ENCODE measurements at regions not wholly inside any gene's neighbourhood (a gene's known extent, or its start where the extent isn't known, plus 50 kb on each side); places are given as distances from the start of the nearest gene placed in this dataset.

DNA sequence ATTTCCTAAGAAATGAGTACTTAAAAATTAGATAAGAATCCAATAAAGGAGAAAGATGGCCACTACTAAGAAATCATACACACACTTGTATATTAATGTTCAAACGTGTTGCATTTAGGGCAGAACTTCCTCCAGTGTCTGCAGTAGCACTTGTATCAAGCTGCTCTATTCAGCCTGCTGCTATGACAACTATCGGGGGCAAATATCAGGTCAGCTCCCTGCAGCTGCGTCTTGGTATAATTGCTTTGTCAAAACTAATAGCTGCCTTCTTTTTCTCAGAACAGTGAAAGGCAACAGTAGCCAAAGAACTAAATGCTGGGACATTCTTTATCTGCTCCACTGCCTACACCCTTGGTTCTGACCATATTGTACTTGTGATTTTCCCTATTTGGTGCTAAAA is 300.7 kb downstream of the NOL4 start:
- TF ChIP-seq, protein P1, sequence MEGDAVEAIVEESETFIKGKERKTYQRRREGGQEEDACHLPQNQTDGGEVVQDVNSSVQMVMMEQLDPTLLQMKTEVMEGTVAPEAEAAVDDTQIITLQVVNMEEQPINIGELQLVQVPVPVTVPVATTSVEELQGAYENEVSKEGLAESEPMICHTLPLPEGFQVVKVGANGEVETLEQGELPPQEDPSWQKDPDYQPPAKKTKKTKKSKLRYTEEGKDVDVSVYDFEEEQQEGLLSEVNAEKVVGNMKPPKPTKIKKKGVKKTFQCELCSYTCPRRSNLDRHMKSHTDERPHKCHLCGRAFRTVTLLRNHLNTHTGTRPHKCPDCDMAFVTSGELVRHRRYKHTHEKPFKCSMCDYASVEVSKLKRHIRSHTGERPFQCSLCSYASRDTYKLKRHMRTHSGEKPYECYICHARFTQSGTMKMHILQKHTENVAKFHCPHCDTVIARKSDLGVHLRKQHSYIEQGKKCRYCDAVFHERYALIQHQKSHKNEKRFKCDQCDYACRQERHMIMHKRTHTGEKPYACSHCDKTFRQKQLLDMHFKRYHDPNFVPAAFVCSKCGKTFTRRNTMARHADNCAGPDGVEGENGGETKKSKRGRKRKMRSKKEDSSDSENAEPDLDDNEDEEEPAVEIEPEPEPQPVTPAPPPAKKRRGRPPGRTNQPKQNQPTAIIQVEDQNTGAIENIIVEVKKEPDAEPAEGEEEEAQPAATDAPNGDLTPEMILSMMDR (IDR thresholded peaks at IDR 0.05; ENCODE audit: low read depth, low read length, missing control alignments): no peak
- H3K4me3 ChIP-seq (replicated peaks; ENCODE audit: low read depth, low read length): no peak overlapping the region
- DNase-seq (ENCODE audit: extremely low read depth, low read depth): no peak

- TF ChIP-seq, protein P1 (IDR thresholded peaks at IDR 0.05; ENCODE audit: low read depth, low read length, missing control alignments): no peak
- H3K4me3 ChIP-seq (replicated peaks; ENCODE audit: low read depth, low read length): no peak overlapping the region
- DNase-seq (ENCODE audit: extremely low read depth, low read depth): no peak
Measured at GRCh38 chr18:33918571-33918970, 306.1 kb downstream of the NOL4 start.

GRCh38 chr18:33916200-33916599 is 308.5 kb downstream of the NOL4 start:
- no peak for DNase-seq (ENCODE audit: extremely low read depth, low read depth)
- TF ChIP-seq, protein P1 (IDR thresholded peaks at IDR 0.05; ENCODE audit: low read depth, low read length, missing control alignments): no peak
- H3K4me3 ChIP-seq (replicated peaks; ENCODE audit: low read depth, low read length): no peak overlapping the region

GRCh38 chr18:33914399-33914798 is 310.3 kb downstream of the NOL4 start:
- no peak for DNase-seq (ENCODE audit: extremely low read depth, low read depth)
- TF ChIP-seq, protein P1 (IDR thresholded peaks at IDR 0.05; ENCODE audit: low read depth, low read length, missing control alignments): no peak
- H3K4me3 ChIP-seq (replicated peaks; ENCODE audit: low read depth, low read length): no peak overlapping the region

DNA sequence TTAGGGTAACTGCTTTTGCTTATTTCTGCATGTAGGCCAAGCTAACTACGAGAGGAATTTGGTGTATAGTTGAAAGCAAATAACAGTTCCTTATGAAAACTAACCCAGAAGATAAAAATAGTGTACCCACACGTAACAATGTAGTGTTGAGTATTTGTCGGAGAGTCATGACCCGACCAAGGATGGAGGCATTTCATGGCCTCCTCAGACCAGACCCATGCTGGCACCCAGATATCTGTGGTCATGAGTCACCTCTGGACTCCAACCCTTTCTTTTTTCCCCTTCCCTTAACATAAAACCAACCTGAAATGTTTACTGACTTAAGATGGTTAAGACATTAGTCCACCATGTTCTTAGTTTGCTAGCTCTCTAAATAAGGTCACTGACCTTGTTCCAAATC is 318.7 kb downstream of the NOL4 start:
- no peak for DNase-seq (ENCODE audit: extremely low read depth, low read depth)
- TF ChIP-seq, protein P1 (IDR thresholded peaks at IDR 0.05; ENCODE audit: low read depth, low read length, missing control alignments): no peak

GRCh38 chr18:33901894-33902512 is 322.7 kb downstream of the NOL4 start:
- TF ChIP-seq, protein P1 (IDR thresholded peaks at IDR 0.05; ENCODE audit: low read depth, low read length, missing control alignments): no peak
- DNase-seq (ENCODE audit: extremely low read depth, low read depth): no peak
- H3K4me3 ChIP-seq (replicated peaks; ENCODE audit: low read depth, low read length): no peak overlapping the region

More for the DNA sequence above, 318.7 kb downstream of the NOL4 start:
- H3K4me3 ChIP-seq (replicated peaks; ENCODE audit: low read depth, low read length): no peak overlapping the region

DNA sequence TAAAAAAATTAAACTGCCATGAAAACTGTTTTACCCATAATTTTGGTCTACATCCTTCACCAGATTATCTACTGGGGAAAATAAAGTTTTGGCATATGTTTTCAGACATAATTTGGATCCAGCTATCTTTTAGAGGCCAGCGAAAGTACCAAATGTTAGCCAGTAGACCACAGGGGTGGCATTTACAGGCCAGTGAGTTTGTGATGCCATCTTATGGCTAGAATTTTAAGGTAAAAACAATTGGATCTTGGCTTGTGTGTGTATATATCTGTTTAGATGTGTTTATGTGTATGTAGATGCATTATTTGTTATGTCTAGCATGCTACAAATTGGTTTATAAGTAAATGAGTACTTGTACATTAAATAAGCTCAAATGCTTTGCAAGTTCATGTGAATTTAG is 322.6 kb downstream of the ASXL3 start:
- TF ChIP-seq, protein P1 (IDR thresholded peaks at IDR 0.05; ENCODE audit: low read depth, low read length, missing control alignments): no peak
- no peak for DNase-seq (ENCODE audit: extremely low read depth, low read depth)
- no peak overlapping the region for H3K4me3 ChIP-seq (replicated peaks; ENCODE audit: low read depth, low read length)

Measured in HFF-Myc (cell line).